Calu3 (cell line): ENCODE measurements at regions not wholly inside any gene's neighbourhood (a gene's known extent, or its start where the extent isn't known, plus 50 kb on each side); places are given as distances from the start of the nearest gene placed in this dataset.

Experiments used
- BruUV-seq: library from RNA; stranded (reverse); fragments of 400-500 nt; replicated peaks from 2 replicates; lab custom pipeline; 2021; lab: Mats Ljungman, UMichigan
- CTCF ChIA-PET: fragments of 300-600 bp; sonication (Branson Sonifier 250); formaldehyde crosslinking; loops from one replicate; lab custom pipeline; 2022; ENCODE audit warnings: antibody characterized with exemption; lab: Charles Lee
- DNase-seq: peaks from one replicate; pipeline ENCODE4 v3.0.0; 2022
- H3K27ac Mint-ChIP-seq: one replicate; pipeline ENCODE4 v1.8.0; 2022; ENCODE audit warnings: mixed read lengths; ENCODE audit not compliant: unreplicated experiment
- H3K27me3 Mint-ChIP-seq: one replicate; pipeline ENCODE4 v1.8.0; 2022; ENCODE audit warnings: mixed read lengths; ENCODE audit not compliant: unreplicated experiment
- H3K36me3 Mint-ChIP-seq: one replicate; pipeline ENCODE4 v1.8.0; 2022; ENCODE audit warnings: mild to moderate bottlenecking, moderate library complexity, mixed read lengths; ENCODE audit not compliant: insufficient read depth, unreplicated experiment
- H3K4me1 Mint-ChIP-seq: one replicate; pipeline ENCODE4 v1.8.0; 2022; ENCODE audit warnings: mild to moderate bottlenecking, low read depth, mixed read lengths; ENCODE audit not compliant: unreplicated experiment
- H3K4me3 Mint-ChIP-seq: one replicate; pipeline ENCODE4 v1.8.0; 2022; ENCODE audit warnings: mild to moderate bottlenecking, low read depth, moderate library complexity, mixed read lengths; ENCODE audit not compliant: unreplicated experiment
- H3K9me3 Mint-ChIP-seq: one replicate; pipeline ENCODE4 v1.8.0; 2022; ENCODE audit warnings: low read depth, mixed read lengths; ENCODE audit not compliant: unreplicated experiment
- intact Hi-C: fragments of 100-400 bp; cut with micrococcal nuclease; formaldehyde crosslinking; loops from one replicate; pipeline ENCODE4 v1.10.0; 2022; ENCODE audit not compliant: unreplicated experiment
- TF ChIP-seq, protein P1 (sequence below): fragments of 200-600 bp; IDR thresholded peaks from one replicate; pipeline ENCODE4 v1.8.0; 2022; ENCODE audit warnings: antibody characterized with exemption; ENCODE audit not compliant: unreplicated experiment

DNA sequence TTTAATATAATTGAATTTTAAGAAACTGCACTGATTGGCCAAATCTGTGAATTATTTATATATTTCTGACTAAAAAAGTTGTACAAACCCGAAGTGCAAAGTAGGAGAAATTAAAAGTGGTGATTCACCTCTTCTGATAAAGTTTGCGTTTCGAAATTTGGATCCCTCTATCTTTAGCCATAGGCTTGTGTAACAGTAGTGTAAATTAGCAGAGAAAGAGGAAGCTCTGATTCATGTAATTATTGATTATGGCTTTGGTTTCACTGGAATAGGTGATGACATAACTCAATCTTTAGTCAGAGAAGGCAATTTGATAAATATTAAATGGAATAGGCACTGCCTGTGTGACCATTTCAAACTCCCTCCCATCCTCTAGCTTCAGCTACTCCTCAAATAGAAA is 717.8 kb upstream of the PCDH7 start:
- Mint-ChIP-seq H3K27me3 (no peaks in the 10 kb centered on the region), H3K27ac (no peak overlapping the region), H3K4me3 (no peak overlapping the region), H3K9me3 (peaks cover 5% of the 10 kb centered on the region), H3K4me1 (no peaks in the 10 kb centered on the region), H3K36me3 (no peaks in the 10 kb centered on the region)
- TF ChIP-seq, protein P1, sequence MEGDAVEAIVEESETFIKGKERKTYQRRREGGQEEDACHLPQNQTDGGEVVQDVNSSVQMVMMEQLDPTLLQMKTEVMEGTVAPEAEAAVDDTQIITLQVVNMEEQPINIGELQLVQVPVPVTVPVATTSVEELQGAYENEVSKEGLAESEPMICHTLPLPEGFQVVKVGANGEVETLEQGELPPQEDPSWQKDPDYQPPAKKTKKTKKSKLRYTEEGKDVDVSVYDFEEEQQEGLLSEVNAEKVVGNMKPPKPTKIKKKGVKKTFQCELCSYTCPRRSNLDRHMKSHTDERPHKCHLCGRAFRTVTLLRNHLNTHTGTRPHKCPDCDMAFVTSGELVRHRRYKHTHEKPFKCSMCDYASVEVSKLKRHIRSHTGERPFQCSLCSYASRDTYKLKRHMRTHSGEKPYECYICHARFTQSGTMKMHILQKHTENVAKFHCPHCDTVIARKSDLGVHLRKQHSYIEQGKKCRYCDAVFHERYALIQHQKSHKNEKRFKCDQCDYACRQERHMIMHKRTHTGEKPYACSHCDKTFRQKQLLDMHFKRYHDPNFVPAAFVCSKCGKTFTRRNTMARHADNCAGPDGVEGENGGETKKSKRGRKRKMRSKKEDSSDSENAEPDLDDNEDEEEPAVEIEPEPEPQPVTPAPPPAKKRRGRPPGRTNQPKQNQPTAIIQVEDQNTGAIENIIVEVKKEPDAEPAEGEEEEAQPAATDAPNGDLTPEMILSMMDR: no peak
- BruUV-seq: no TSS peak
- no peak for DNase-seq
- CTCF ChIA-PET: interaction anchor here (0.7 kb wide), 1 partner anchor 431 kb away, joined by 3 read pairs; no protein-coding TSS in a partner anchor
- intact Hi-C loops: no loop called here

- TF ChIP-seq, protein P1: no peak
- H3K27me3 Mint-ChIP-seq: no peaks in the 10 kb centered on the region
- no peak overlapping the region for H3K27ac Mint-ChIP-seq
- no peaks in the 10 kb centered on the region for H3K36me3 Mint-ChIP-seq
- H3K4me1 Mint-ChIP-seq: no peaks in the 10 kb centered on the region
- no peak overlapping the region for H3K4me3 Mint-ChIP-seq
- intact Hi-C loops: no loop called here
- CTCF ChIA-PET: no interaction called here
- no peak for DNase-seq
- H3K9me3 Mint-ChIP-seq: peaks cover 6% of the 10 kb centered on the region
- BruUV-seq: no TSS peak
These were observed 714.2 kb upstream of the PCDH7 start for GRCh38 chr4:30005995-30006394.

DNA sequence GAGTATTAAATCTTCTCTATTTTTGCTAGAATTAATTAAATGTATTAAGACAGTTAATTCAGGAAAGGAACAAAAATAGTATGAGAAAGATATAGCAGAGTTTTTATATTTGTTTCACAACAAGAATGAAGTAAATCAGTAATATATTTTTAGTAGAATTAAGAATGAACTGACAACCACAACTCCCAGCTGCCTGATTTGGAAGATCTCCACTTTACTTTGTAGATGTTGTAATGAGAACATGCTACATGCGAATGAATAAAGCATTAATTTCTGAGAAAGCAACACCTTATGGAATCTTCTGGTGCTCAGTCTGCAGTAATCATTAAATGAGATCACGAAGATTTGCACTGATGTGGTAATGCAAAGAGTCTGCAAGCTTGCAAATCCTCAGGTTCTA is 695.6 kb upstream of the PCDH7 start:
- Mint-ChIP-seq H3K27ac (no peak overlapping the region), H3K4me1 (no peaks in the 10 kb centered on the region), H3K9me3 (peaks cover 5% of the 10 kb centered on the region), H3K36me3 (no peaks in the 10 kb centered on the region), H3K4me3 (no peak overlapping the region), H3K27me3 (no peaks in the 10 kb centered on the region)
- DNase-seq: no peak
- intact Hi-C loops: no loop called here
- no TSS peak for BruUV-seq
- CTCF ChIA-PET: no interaction called here
- TF ChIP-seq, protein P1: no peak

- intact Hi-C loops: no loop called here
- TF ChIP-seq, protein P1: no peak
- H3K27me3 Mint-ChIP-seq: no peaks in the 10 kb centered on the region
- CTCF ChIA-PET: no interaction called here
- H3K4me1 Mint-ChIP-seq: no peaks in the 10 kb centered on the region
- peaks cover 6% of the 10 kb centered on the region for H3K9me3 Mint-ChIP-seq
- no peaks in the 10 kb centered on the region for H3K36me3 Mint-ChIP-seq
- no TSS peak for BruUV-seq
- H3K4me3 Mint-ChIP-seq: no peak overlapping the region
- no peak overlapping the region for H3K27ac Mint-ChIP-seq
- no peak for DNase-seq
These were observed 691.3 kb upstream of the PCDH7 start for GRCh38 chr4:30028826-30029225.
